ENCODE measurements at regions not wholly inside any gene's neighbourhood (a gene's known extent, or its start where the extent isn't known, plus 50 kb on each side); places are given as distances from the start of the nearest gene placed in this dataset.

- no peak for TF ChIP-seq CTCF (IDR thresholded peaks at IDR 0.05; ENCODE audit: low read depth, low read length)
- no peak for TF ChIP-seq POLR2A (IDR thresholded peaks at IDR 0.05; ENCODE audit: extremely low read depth, insufficient read length)
- TF ChIP-seq, protein P1, sequence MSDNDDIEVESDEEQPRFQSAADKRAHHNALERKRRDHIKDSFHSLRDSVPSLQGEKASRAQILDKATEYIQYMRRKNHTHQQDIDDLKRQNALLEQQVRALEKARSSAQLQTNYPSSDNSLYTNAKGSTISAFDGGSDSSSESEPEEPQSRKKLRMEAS (IDR thresholded peaks at IDR 0.05; ENCODE audit: low read depth, low read length), result no peak
- TF ChIP-seq MYC (IDR thresholded peaks at IDR 0.05; ENCODE audit: low read depth, low read length), result no peak
Observed at GRCh38 chr5:21067724-21068123, 1079.7 kb upstream of the CDH18 start.
